ENCODE measurements at regions not wholly inside any gene's neighbourhood (a gene's known extent, or its start where the extent isn't known, plus 50 kb on each side); places are given as distances from the start of the nearest gene placed in this dataset.
"Not testable (repeated sequence)": the region's sequence is repeated elsewhere in the genome, so short reads cannot be mapped to it uniquely, and the experiment has no call there.

DNA sequence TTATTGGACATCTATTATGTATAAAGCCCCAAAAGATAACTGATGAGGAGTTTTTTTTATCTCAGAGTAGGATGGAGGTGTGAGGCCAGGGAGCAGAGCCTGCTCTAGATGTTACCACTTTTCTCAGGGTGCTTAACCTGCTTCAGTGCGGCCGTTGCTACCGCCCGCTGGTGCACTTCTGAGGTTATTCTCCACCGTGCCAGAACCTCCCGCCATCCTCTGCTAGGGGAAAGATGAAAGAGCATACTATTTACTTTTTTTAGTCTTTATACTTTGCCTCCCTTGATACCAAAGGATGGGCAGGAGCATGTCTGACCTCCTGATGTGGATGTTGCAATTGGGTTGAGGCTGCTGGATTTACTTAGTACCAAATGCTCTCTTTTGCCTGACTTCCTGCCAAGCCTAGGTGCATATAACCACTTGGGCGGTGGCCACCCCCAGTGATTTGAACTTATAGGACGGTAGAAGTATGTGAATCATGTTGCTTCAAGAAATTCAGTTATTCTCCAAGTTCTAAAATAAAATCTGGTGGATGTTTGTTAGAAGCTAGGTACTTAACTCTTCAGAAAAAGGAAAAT lies 71.1 kb upstream of the HSPB3 start:
- peaks cover 0 to 20% of the 10 kb centered on the region in 2 donors for H3K4me1 ChIP-seq
- H3K27me3 ChIP-seq, result no peaks in the 10 kb centered on the region
- in situ Hi-C loops (cut with MboI; ENCODE audit: low sequenced_read_pairs in 4 of 4), result no loop called here
- H3K27ac ChIP-seq, result no peak overlapping the region
- intact Hi-C loops (cut with DNase I; ENCODE audit: low total_unique reads), result no loop called here
- TF ChIP-seq POLR2A (IDR thresholded peaks at IDR 0.05), result no peak
- TF ChIP-seq, protein P1, sequence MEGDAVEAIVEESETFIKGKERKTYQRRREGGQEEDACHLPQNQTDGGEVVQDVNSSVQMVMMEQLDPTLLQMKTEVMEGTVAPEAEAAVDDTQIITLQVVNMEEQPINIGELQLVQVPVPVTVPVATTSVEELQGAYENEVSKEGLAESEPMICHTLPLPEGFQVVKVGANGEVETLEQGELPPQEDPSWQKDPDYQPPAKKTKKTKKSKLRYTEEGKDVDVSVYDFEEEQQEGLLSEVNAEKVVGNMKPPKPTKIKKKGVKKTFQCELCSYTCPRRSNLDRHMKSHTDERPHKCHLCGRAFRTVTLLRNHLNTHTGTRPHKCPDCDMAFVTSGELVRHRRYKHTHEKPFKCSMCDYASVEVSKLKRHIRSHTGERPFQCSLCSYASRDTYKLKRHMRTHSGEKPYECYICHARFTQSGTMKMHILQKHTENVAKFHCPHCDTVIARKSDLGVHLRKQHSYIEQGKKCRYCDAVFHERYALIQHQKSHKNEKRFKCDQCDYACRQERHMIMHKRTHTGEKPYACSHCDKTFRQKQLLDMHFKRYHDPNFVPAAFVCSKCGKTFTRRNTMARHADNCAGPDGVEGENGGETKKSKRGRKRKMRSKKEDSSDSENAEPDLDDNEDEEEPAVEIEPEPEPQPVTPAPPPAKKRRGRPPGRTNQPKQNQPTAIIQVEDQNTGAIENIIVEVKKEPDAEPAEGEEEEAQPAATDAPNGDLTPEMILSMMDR (IDR thresholded peaks at IDR 0.05 in 4 of 5, conservative IDR thresholded peaks at IDR 0.05 in 1 of 5), result no peak
- DNase-seq (no peak), ATAC-seq (no peak)
- no peaks in the 10 kb centered on the region for H3K36me3 ChIP-seq
- H3K4me3 ChIP-seq, result no peak overlapping the region
- H3K9me3 ChIP-seq, result no peaks in the 10 kb centered on the region

DNA sequence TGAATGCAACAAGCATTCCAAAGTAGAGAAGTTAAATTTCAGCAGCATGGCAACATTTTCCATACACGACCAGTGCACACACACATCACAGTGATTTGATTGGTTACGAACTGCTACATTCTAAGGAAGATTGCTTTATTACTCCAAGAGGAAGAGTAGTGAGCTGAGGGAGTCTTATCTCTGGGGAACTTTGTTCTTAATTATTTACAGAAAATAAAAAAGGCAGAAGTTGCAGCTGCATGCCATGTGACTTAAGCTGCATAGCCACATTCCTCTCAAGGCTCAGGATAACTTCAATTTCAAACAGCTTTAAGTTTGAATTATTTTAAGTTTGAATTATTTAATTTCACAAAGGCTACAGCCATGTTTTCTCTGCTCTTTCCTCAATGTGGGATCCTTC lies 71.6 kb upstream of the HSPB3 start:
- Histone ChIP-seq H3K27me3 (no peaks in the 10 kb centered on the region), H3K9me3 (no peaks in the 10 kb centered on the region), H3K36me3 (no peaks in the 10 kb centered on the region), H3K4me1 (peaks cover 0 to 20% of the 10 kb centered on the region in 2 donors), H3K4me3 (no peak overlapping the region), H3K27ac (peak overlapping the region in 3 of 4 donors; percentile 2 to 54 (median 41))
- no peak for ATAC-seq
- intact Hi-C loops (cut with DNase I; ENCODE audit: low total_unique reads) (no loop called here), in situ Hi-C loops (cut with MboI; ENCODE audit: low sequenced_read_pairs in 4 of 4) (no loop called here)
- no peak for DNase-seq
- TF ChIP-seq POLR2A (IDR thresholded peaks at IDR 0.05), result no peak
- TF ChIP-seq, protein P1 (IDR thresholded peaks at IDR 0.05 in 4 of 5, conservative IDR thresholded peaks at IDR 0.05 in 1 of 5), result no peak

DNA sequence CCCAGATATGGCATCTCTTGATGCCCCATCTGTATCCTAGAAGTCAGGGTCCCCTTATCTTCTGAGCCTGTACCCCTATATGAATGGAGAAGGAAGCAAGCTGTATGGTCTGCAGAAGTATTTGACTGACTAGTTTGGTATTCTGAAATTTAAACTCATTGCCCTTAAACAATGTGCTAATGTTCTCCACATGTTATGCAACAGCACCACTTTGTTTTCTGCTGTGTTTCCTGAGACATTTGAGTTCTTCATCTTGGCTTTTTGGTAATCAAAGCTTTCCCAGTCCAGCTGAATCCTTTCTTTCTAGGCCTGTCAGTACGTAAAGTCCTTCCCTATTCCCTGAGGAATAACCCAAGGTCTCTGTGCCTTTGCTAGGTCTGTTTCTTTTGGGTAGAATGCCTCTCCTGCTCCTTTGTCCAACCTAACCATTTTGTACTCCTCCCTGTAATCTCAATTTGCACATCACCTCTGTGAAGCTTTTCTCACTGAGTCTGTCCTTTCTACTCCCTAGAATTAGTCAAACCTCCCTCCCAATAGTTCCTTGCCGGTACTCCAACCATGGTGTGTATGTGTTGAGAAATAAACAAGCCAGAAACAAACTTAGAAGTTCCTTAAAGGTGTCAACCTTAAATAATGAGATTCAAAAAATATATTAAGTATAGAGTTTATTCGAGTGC lies 72.1 kb upstream of the HSPB3 start:
- in situ Hi-C loops (cut with MboI; ENCODE audit: low sequenced_read_pairs in 4 of 4), result no loop called here
- TF ChIP-seq POLR2A (IDR thresholded peaks at IDR 0.05), result no peak
- TF ChIP-seq, protein P1 (IDR thresholded peaks at IDR 0.05 in 4 of 5, conservative IDR thresholded peaks at IDR 0.05 in 1 of 5), result no peak
- Histone ChIP-seq H3K27ac (peak overlapping the region in 3 of 4 donors; percentile 2 to 54 (median 41)), H3K9me3 (no peaks in the 10 kb centered on the region), H3K36me3 (no peaks in the 10 kb centered on the region), H3K4me1 (peaks cover 0 to 17% of the 10 kb centered on the region in 2 donors), H3K27me3 (no peaks in the 10 kb centered on the region), H3K4me3 (no peak overlapping the region)
- no peak for DNase-seq
- intact Hi-C loops (cut with DNase I; ENCODE audit: low total_unique reads), result no loop called here
- peak in 1 of 2 donors; percentile 30 for ATAC-seq

DNA sequence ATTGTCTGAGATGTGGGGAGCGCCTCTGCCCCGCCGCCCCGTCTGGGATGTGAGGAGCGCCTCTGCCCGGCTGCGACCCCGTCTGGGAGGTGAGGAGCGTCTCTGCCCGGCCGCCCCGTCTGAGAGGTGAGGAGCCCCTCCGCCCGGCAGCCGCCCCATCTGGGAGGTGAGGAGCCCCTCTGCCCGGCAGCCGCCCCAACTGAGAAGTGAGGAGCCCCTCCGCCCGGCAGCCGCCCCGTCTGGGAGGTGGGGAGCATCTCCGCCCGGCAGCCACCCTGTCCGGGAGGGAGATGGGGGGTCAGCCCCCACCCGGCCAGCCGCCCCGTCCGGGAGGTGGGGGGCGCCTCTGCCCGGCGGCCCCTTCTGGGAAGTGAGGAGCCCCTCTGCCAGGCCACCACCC lies 70.9 kb upstream of the ARL15 start:
- DNase-seq; H3K4me1 ChIP-seq; H3K27me3 ChIP-seq; in situ Hi-C loops (cut with MboI; ENCODE audit: low sequenced_read_pairs in 4 of 4); H3K4me3 ChIP-seq; H3K27ac ChIP-seq; H3K9me3 ChIP-seq; H3K36me3 ChIP-seq; intact Hi-C loops (cut with DNase I; ENCODE audit: low total_unique reads); ATAC-seq: not testable (repeated sequence)

DNA sequence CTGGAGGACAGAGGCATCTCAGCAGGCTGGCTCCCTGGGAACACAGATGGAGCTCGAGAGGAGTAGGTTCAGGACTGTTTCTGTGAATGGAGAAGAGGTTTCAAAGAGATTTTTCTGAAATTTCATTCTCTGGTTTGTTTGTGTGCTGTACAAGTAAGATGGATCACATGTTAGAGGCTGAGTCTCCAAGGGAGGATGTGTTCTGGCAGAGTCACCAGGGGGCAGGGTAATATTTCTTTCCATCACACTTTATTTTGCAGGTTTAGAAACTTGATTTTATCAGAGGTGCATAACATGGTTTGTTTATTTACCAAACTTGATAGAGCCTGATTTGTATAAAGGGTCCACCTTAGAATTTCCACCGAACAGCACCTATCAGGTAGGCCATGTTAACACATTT lies 69.2 kb upstream of the ARL15 start:
- Histone ChIP-seq H3K27ac (no peak overlapping the region), H3K9me3 (no peaks in the 10 kb centered on the region), H3K27me3 (no peaks in the 10 kb centered on the region), H3K4me1 (peaks cover 0 to 6% of the 10 kb centered on the region in 2 donors), H3K4me3 (no peak overlapping the region), H3K36me3 (no peaks in the 10 kb centered on the region)
- intact Hi-C loops (cut with DNase I; ENCODE audit: low total_unique reads), result no loop called here
- DNase-seq (no peak), ATAC-seq (no peak)
- in situ Hi-C loops (cut with MboI; ENCODE audit: low sequenced_read_pairs in 4 of 4), result no loop called here
- TF ChIP-seq, protein P1 (IDR thresholded peaks at IDR 0.05 in 4 of 5, conservative IDR thresholded peaks at IDR 0.05 in 1 of 5), result no peak
- no peak for TF ChIP-seq POLR2A (IDR thresholded peaks at IDR 0.05)

Data from gastrocnemius medialis (tissue), 4 donors.